ENCODE measurements at regions not wholly inside any gene's neighbourhood (a gene's known extent, or its start where the extent isn't known, plus 50 kb on each side); places are given as distances from the start of the nearest gene placed in this dataset.

- H3K36me3 Mint-ChIP-seq (ENCODE audit: insufficient read depth in 1 of 3, low read depth in 3 of 3), result no peaks in the 10 kb centered on the region
These were observed 122.3 kb downstream of the TNFSF18 start for GRCh38 chr1:172928412-172928811.

More at GRCh38 chr1:172928412-172928811, 122.3 kb downstream of the TNFSF18 start:
- Histone ChIP-seq H4K8ac (replicated peaks; ENCODE audit: insufficient read length, low read depth, low read length) (no peak overlapping the region), H2BK15ac (ENCODE audit: low read depth, low read length) (no peak overlapping the region), H4K5ac (ENCODE audit: insufficient read length, low read depth, low read length) (no peak overlapping the region), H3K9me3 (ENCODE audit: control insufficient read depth, low read depth, low read length) (no peaks in the 10 kb centered on the region), H3K23ac (ENCODE audit: insufficient read length, low read depth, low read length) (no peak overlapping the region), H2AFZ (ENCODE audit: low read length) (no peak overlapping the region), H3K56ac (ENCODE audit: insufficient read length, low read depth, low read length) (no peak overlapping the region), H4K20me1 (ENCODE audit: control insufficient read depth, insufficient read depth, insufficient read length) (no peaks in the 10 kb centered on the region), H3K9ac (ENCODE audit: extremely low read depth, insufficient read length, low read length) (no peak overlapping the region), H3K27me3 (ENCODE audit: insufficient read depth, low read length) (no peaks in the 10 kb centered on the region), H3K4me1 (ENCODE audit: insufficient read depth, low read length) (no peaks in the 10 kb centered on the region), H2BK20ac (ENCODE audit: low read depth, low read length, poor library complexity, severe bottlenecking) (no peak overlapping the region), H3K4ac (ENCODE audit: low read depth, low read length) (no peak overlapping the region), H2BK5ac (ENCODE audit: insufficient read length, low read length) (no peak overlapping the region), H3K23me2 (ENCODE audit: insufficient read length, low read depth, low read length, poor library complexity, severe bottlenecking) (no peaks in the 10 kb centered on the region), H2AK5ac (ENCODE audit: insufficient read length, low read length) (no peak overlapping the region), H3K79me2 (ENCODE audit: insufficient read depth, low read length) (no peaks in the 10 kb centered on the region), H3K27ac (ENCODE audit: insufficient read length, low read depth, low read length) (no peak overlapping the region), H3K18ac (ENCODE audit: insufficient read length, low read depth, low read length) (no peak overlapping the region), H3T11ph (ENCODE audit: low read length) (no peak overlapping the region), H2BK12ac (ENCODE audit: insufficient read length, low read depth, low read length) (no peak overlapping the region), H3K4me2 (ENCODE audit: insufficient read depth, insufficient read length, low read length) (no peak overlapping the region), H2BK120ac (ENCODE audit: low read depth, low read length, poor library complexity, severe bottlenecking) (no peak overlapping the region), H4K91ac (ENCODE audit: insufficient read length, low read depth, low read length) (no peak overlapping the region), H3K14ac (ENCODE audit: insufficient read depth, low read length) (no peak overlapping the region), H3K79me1 (ENCODE audit: insufficient read depth, low read depth, low read length, poor library complexity, severe bottlenecking) (no peaks in the 10 kb centered on the region)
- Mint-ChIP-seq H3K4me1 (no peaks in the 10 kb centered on the region), H3K9me3 (no peaks in the 10 kb centered on the region), H3K27me3 (ENCODE audit: low read depth) (no peaks in the 10 kb centered on the region; the same call in 1 of the 2 replicates), H3K27ac (no peak overlapping the region), H3K4me3 (no peak overlapping the region)
- TF ChIP-seq, protein P1, sequence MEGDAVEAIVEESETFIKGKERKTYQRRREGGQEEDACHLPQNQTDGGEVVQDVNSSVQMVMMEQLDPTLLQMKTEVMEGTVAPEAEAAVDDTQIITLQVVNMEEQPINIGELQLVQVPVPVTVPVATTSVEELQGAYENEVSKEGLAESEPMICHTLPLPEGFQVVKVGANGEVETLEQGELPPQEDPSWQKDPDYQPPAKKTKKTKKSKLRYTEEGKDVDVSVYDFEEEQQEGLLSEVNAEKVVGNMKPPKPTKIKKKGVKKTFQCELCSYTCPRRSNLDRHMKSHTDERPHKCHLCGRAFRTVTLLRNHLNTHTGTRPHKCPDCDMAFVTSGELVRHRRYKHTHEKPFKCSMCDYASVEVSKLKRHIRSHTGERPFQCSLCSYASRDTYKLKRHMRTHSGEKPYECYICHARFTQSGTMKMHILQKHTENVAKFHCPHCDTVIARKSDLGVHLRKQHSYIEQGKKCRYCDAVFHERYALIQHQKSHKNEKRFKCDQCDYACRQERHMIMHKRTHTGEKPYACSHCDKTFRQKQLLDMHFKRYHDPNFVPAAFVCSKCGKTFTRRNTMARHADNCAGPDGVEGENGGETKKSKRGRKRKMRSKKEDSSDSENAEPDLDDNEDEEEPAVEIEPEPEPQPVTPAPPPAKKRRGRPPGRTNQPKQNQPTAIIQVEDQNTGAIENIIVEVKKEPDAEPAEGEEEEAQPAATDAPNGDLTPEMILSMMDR (conservative IDR thresholded peaks at IDR 0.05), result no peak
- no peak for DNase-seq
- no CpG with 5 or more reads among the region's 2 CpGs for WGBS (ENCODE audit: extremely low coverage, insufficient read length, low lambda C conversion rate)

Measured in H9 (cell line).